Esophagus mucosa (tissue), 1 donor: ENCODE measurements at regions not wholly inside any gene's neighbourhood (a gene's known extent, or its start where the extent isn't known, plus 50 kb on each side); places are given as distances from the start of the nearest gene placed in this dataset.

Experiments used
- ATAC-seq: fragments of 200-7000 bp; cut with Tn5 transposase; one replicate; pipeline ENCODE4 v1.9.1; 2020
- donor health status: DM: yes; HTN: yes; CAD: no.

DNA sequence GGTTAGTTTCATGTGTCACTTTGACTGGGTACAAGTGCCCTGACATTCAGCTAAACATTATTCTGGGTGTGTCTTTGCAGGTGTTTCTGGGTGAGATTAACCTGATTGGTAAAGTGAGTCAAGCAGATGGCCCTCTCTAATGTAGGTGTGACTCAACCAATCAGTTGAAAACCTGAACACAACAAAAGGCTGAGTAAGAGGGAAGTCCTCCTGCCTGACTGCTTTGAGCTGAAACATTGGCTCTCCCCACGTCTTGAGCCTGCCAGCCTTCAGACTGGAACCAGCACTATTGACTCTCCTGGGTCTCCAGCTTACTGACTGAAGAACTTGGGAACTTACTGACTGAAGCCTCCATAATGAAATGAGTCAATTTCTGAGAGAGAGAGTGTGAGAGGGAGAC lies 70.0 kb upstream of the C21orf91 start:
- ATAC-seq, result peak; percentile 84

DNA sequence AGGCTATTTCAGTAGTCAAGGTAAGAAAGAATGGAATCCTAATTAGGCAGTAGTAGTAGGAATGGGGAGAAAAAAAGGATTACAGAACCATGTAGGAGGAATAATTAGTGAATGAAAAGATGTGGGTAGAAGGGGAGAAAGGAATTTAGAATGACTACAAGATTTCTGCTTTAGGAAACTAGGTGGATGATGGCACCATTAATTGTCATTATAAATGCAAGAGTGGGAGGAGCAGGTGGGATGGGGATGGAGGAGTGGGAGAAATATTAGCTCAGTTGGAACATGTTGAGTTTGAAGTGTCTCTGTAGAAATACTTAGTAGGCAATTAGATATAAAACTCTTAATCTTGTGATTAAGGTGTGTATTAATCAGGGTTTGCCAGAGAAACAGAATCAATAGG lies 50.0 kb upstream of the C21orf91 start:
- ATAC-seq, result no peak
